ENCODE measurements at regions not wholly inside any gene's neighbourhood (a gene's known extent, or its start where the extent isn't known, plus 50 kb on each side); places are given as distances from the start of the nearest gene placed in this dataset.

DNA sequence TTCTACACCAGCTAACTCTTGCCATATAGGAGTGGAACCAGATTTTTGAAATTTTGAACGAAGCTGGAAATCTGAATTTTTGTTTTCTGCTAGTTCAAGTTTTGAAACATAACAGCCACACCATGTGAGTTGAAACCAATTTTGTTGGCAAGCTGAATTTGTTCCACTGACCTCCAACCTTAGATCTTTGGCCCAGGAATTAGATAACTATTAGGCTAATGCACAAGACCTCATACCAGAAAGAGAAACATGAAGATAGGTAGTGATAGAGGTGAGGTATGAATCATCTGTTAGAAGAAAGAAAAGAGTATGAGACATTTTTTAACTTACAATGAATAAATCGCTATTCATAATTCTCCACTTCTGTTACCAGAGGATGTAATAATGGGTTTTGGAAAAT lies 76.8 kb upstream of the ACSL1 start (continued):
- TF ChIP-seq, protein P1, sequence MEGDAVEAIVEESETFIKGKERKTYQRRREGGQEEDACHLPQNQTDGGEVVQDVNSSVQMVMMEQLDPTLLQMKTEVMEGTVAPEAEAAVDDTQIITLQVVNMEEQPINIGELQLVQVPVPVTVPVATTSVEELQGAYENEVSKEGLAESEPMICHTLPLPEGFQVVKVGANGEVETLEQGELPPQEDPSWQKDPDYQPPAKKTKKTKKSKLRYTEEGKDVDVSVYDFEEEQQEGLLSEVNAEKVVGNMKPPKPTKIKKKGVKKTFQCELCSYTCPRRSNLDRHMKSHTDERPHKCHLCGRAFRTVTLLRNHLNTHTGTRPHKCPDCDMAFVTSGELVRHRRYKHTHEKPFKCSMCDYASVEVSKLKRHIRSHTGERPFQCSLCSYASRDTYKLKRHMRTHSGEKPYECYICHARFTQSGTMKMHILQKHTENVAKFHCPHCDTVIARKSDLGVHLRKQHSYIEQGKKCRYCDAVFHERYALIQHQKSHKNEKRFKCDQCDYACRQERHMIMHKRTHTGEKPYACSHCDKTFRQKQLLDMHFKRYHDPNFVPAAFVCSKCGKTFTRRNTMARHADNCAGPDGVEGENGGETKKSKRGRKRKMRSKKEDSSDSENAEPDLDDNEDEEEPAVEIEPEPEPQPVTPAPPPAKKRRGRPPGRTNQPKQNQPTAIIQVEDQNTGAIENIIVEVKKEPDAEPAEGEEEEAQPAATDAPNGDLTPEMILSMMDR (IDR thresholded peaks at IDR 0.05; ENCODE audit: control extremely low read depth in 1 of 3, insufficient read depth in 1 of 3, low read depth in 1 of 3, low read length in 3 of 3) = no peak
- TF ChIP-seq SIX5 (IDR thresholded peaks at IDR 0.05; ENCODE audit: low read depth, low read length) (no peak), MAFK (IDR thresholded peaks at IDR 0.05; ENCODE audit: low read depth, low read length) (no peak), FOSL1 (IDR thresholded peaks at IDR 0.05; ENCODE audit: insufficient read depth, low read depth, low read length) (no peak), CBX8 (IDR thresholded peaks at IDR 0.05; ENCODE audit: borderline replicate concordance, low read depth, low read length) (no peak), RNF2 (IDR thresholded peaks at IDR 0.05; ENCODE audit: borderline replicate concordance, low read depth, low read length, missing control alignments, poor library complexity, severe bottlenecking) (no peak), SP1 (IDR thresholded peaks at IDR 0.05; ENCODE audit: low read depth, low read length) (no peak)
- TF ChIP-seq, protein P2, sequence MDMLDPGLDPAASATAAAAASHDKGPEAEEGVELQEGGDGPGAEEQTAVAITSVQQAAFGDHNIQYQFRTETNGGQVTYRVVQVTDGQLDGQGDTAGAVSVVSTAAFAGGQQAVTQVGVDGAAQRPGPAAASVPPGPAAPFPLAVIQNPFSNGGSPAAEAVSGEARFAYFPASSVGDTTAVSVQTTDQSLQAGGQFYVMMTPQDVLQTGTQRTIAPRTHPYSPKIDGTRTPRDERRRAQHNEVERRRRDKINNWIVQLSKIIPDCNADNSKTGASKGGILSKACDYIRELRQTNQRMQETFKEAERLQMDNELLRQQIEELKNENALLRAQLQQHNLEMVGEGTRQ (IDR thresholded peaks at IDR 0.05; ENCODE audit: low read length) = no peak

All from H1 (cell line).